Smooth muscle cell (in vitro differentiated cells): ENCODE measurements at regions not wholly inside any gene's neighbourhood (a gene's known extent, or its start where the extent isn't known, plus 50 kb on each side); places are given as distances from the start of the nearest gene placed in this dataset.

Experiments
- DNase-seq: peaks from one replicate; lab custom pipeline; 2025; ENCODE audit not compliant: unreplicated experiment; lab: John Stamatoyannopoulos, UW
- H2AFZ ChIP-seq: fragments of 200-600 bp; sonication (generic); 2 replicates; pipeline ENCODE4 v1.6.0; 2016; ENCODE audit warnings: antibody characterized with exemption, low read depth, mild to moderate bottlenecking
- H3F3A ChIP-seq: fragments of 200-600 bp; sonication (generic); 2 replicates; pipeline ENCODE4 v1.6.0; 2017; ENCODE audit warnings: antibody characterized with exemption, low read depth
- H3K27ac ChIP-seq: fragments of 200-600 bp; sonication (generic); 2 replicates; pipeline ENCODE4 v1.5.1; 2016; ENCODE audit warnings: low read depth, mild to moderate bottlenecking
- H3K27me3 ChIP-seq: fragments of 200-600 bp; sonication (generic); 2 replicates; pipeline ENCODE4 v1.6.1; 2016; ENCODE audit warnings: low read depth, mild to moderate bottlenecking
- H3K36me3 ChIP-seq: fragments of 200-600 bp; sonication (generic); 2 replicates; pipeline ENCODE4 v1.5.1; 2016; ENCODE audit warnings: low read depth
- H3K4me1 ChIP-seq: fragments of 200-600 bp; sonication (generic); 2 replicates; pipeline ENCODE4 v1.5.1; 2016; ENCODE audit warnings: low read depth
- H3K4me2 ChIP-seq: fragments of 200-600 bp; sonication (generic); 2 replicates; pipeline ENCODE4 v1.6.0; 2016; ENCODE audit warnings: mild to moderate bottlenecking
- H3K4me3 ChIP-seq: fragments of 200-600 bp; sonication (generic); 2 replicates; pipeline ENCODE4 v1.5.1; 2016; ENCODE audit warnings: mild to moderate bottlenecking
- H3K79me2 ChIP-seq: fragments of 200-600 bp; sonication (generic); 2 replicates; pipeline ENCODE4 v1.6.0; 2016; ENCODE audit warnings: low read depth, mild to moderate bottlenecking
- H3K9ac ChIP-seq: fragments of 200-600 bp; sonication (generic); 2 replicates; pipeline ENCODE4 v1.6.0; 2016; ENCODE audit warnings: low read depth
- H3K9me3 ChIP-seq: fragments of 200-600 bp; sonication (generic); replicated peaks from 2 replicates; pipeline ENCODE4 v1.5.1; 2016; ENCODE audit warnings: low read depth
- H4K20me1 ChIP-seq: fragments of 200-600 bp; sonication (generic); 2 replicates; pipeline ENCODE4 v1.6.0; 2016; ENCODE audit warnings: low read depth
- CTCF ChIP-seq: fragments of 200-600 bp; sonication (generic); IDR thresholded peaks from 2 replicates; pipeline ENCODE4 v1.5.1; 2017; ENCODE audit warnings: borderline replicate concordance, mild to moderate bottlenecking, antibody characterized with exemption; ENCODE audit not compliant: insufficient read depth, poor library complexity, severe bottlenecking
- WGBS: methylation state at CpG from one replicate; pipeline ENCODE4 v1.1.7; 2016; ENCODE audit warnings: low lambda C conversion rate; 5-methylcytosine and 5-hydroxymethylcytosine counted together

- Histone ChIP-seq H3K36me3 (no peaks in the 10 kb centered on the region), H2AFZ (no peak overlapping the region), H3K27me3 (no peaks in the 10 kb centered on the region), H3K9me3 (no peaks in the 10 kb centered on the region), H3K9ac (no peak overlapping the region), H3F3A (no peaks in the 10 kb centered on the region), H4K20me1 (no peaks in the 10 kb centered on the region), H3K4me1 (peaks cover 13% of the 10 kb centered on the region), H3K4me2 (no peak overlapping the region), H3K79me2 (no peaks in the 10 kb centered on the region), H3K27ac (no peak overlapping the region), H3K4me3 (no peak overlapping the region)
- WGBS: 86% methylated on average over 12 of the region's 12 CpGs
- no peak for TF ChIP-seq CTCF
- DNase-seq: no peak
Observed at GRCh38 chr22:27483095-27483785, 318.3 kb downstream of the MN1 start.

GRCh38 chr22:27485842-27486241 lies 315.7 kb downstream of the MN1 start:
- 62% methylated on average over 3 of the region's 3 CpGs for WGBS

GRCh38 chr22:27487600-27488452 lies 313.7 kb downstream of the MN1 start:
- peaks cover 5% of the 10 kb centered on the region for H3K4me1 ChIP-seq
- H3K27me3 ChIP-seq: no peaks in the 10 kb centered on the region
- 66% methylated on average over 21 of the region's 21 CpGs for WGBS
- no peak for TF ChIP-seq CTCF
- H3F3A ChIP-seq: no peaks in the 10 kb centered on the region
- H2AFZ ChIP-seq: no peak overlapping the region
- H3K27ac ChIP-seq: no peak overlapping the region
- H3K36me3 ChIP-seq: no peaks in the 10 kb centered on the region
- H3K4me2 ChIP-seq: no peak overlapping the region
- DNase-seq: no peak
- H4K20me1 ChIP-seq: no peaks in the 10 kb centered on the region
- no peak overlapping the region for H3K4me3 ChIP-seq
- H3K79me2 ChIP-seq: no peaks in the 10 kb centered on the region
- no peaks in the 10 kb centered on the region for H3K9me3 ChIP-seq
- no peak overlapping the region for H3K9ac ChIP-seq

More at GRCh38 chr22:27485842-27486241, 315.7 kb downstream of the MN1 start:
- no peak overlapping the region for H2AFZ ChIP-seq
- H3F3A ChIP-seq: no peaks in the 10 kb centered on the region
- no peaks in the 10 kb centered on the region for H3K36me3 ChIP-seq
- H3K4me2 ChIP-seq: no peak overlapping the region
- TF ChIP-seq CTCF: no peak
- no peak overlapping the region for H3K9ac ChIP-seq
- no peak overlapping the region for H3K27ac ChIP-seq
- peaks cover 13% of the 10 kb centered on the region for H3K4me1 ChIP-seq
- H3K79me2 ChIP-seq: no peaks in the 10 kb centered on the region
- H3K4me3 ChIP-seq: no peak overlapping the region
- no peaks in the 10 kb centered on the region for H3K27me3 ChIP-seq
- H4K20me1 ChIP-seq: no peaks in the 10 kb centered on the region
- no peaks in the 10 kb centered on the region for H3K9me3 ChIP-seq
- DNase-seq: no peak
